Activated B cell treated with CpG ODN at 0.5 μM for 24 hours (primary cell): ENCODE measurements at regions not wholly inside any gene's neighbourhood (a gene's known extent, or its start where the extent isn't known, plus 50 kb on each side); places are given as distances from the start of the nearest gene placed in this dataset.
"Not testable (repeated sequence)": the region's sequence is repeated elsewhere in the genome, so short reads cannot be mapped to it uniquely, and the experiment has no call there.

ENCODE experiments used
- ATAC-seq: fragments of 200-7000 bp; cut with Tn5 transposase; one replicate; pipeline ENCODE4 v1.10.0; 2021; ENCODE audit warnings: low read depth, mild to moderate bottlenecking, moderate library complexity
- CTCF ChIA-PET: fragments of 350-600 bp; sonication (Branson Sonifier 250); formaldehyde crosslinking; loops from one replicate; lab custom pipeline; 2021; ENCODE audit warnings: antibody characterized with exemption; lab: Charles Lee
- POLR2A ChIA-PET: fragments of 350-600 bp; sonication (Branson Sonifier 250); formaldehyde crosslinking; loops from one replicate; lab custom pipeline; 2021; ENCODE audit warnings: antibody characterized with exemption; lab: Charles Lee
- DNase-seq: peaks from one replicate; pipeline ENCODE4 v3.0.0; 2022
- H3K27ac Mint-ChIP-seq: one replicate; pipeline ENCODE4 v1.8.0; 2020; ENCODE audit warnings: mixed read lengths
- H3K27me3 Mint-ChIP-seq: one replicate; pipeline ENCODE4 v1.8.0; 2021; ENCODE audit warnings: mixed read lengths
- H3K36me3 Mint-ChIP-seq: one replicate; pipeline ENCODE4 v1.8.0; 2021; ENCODE audit warnings: low read depth, mixed read lengths
- H3K4me1 Mint-ChIP-seq: one replicate; pipeline ENCODE4 v1.8.0; 2021; ENCODE audit warnings: mixed read lengths
- H3K4me3 Mint-ChIP-seq: one replicate; pipeline ENCODE4 v1.8.0; 2020; ENCODE audit warnings: mild to moderate bottlenecking, mixed read lengths
- H3K9me3 Mint-ChIP-seq: one replicate; pipeline ENCODE4 v1.8.0; 2020; ENCODE audit warnings: mixed read lengths
- CTCF ChIP-seq: fragments of 200-600 bp; IDR thresholded peaks from one replicate; pipeline ENCODE4 v1.8.0; 2022; ENCODE audit warnings: antibody characterized with exemption, mild to moderate bottlenecking
- intact Hi-C: fragments of 100-400 bp; cut with micrococcal nuclease; formaldehyde crosslinking; loops from one replicate; pipeline ENCODE4 v1.15.1; 2024

GRCh38 chr9:83191154-83191553 is 128.2 kb upstream of the RASEF start:
- DNase-seq (no peak), ATAC-seq (no peak)
- Mint-ChIP-seq H3K27me3 (peaks cover 12% of the 10 kb centered on the region), H3K4me1 (no peaks in the 10 kb centered on the region), H3K36me3 (no peaks in the 10 kb centered on the region), H3K27ac (no peak overlapping the region), H3K9me3 (no peaks in the 10 kb centered on the region), H3K4me3 (no peak overlapping the region)
- POLR2A ChIA-PET: no interaction called here
- CTCF ChIA-PET: no interaction called here
- no peak for TF ChIP-seq CTCF
- intact Hi-C loops: loop anchor here (10.0 kb wide), 1 partner anchor 56 kb away; no protein-coding TSS in a partner anchor

GRCh38 chr9:83189026-83189425 is 126.1 kb upstream of the RASEF start:
- intact Hi-C loops, H3K27me3 Mint-ChIP-seq, H3K4me3 Mint-ChIP-seq, H3K9me3 Mint-ChIP-seq, ATAC-seq, CTCF ChIA-PET, H3K4me1 Mint-ChIP-seq, H3K27ac Mint-ChIP-seq, H3K36me3 Mint-ChIP-seq, POLR2A ChIA-PET, DNase-seq: not testable (repeated sequence)

- Mint-ChIP-seq H3K9me3 (no peaks in the 10 kb centered on the region), H3K4me3 (no peak overlapping the region), H3K4me1 (no peaks in the 10 kb centered on the region), H3K27me3 (peaks cover 5% of the 10 kb centered on the region), H3K27ac (no peak overlapping the region), H3K36me3 (no peaks in the 10 kb centered on the region)
- POLR2A ChIA-PET: no interaction called here
- CTCF ChIA-PET: no interaction called here
- DNase-seq (no peak), ATAC-seq (no peak)
- TF ChIP-seq CTCF: no peak
- intact Hi-C loops: no loop called here
Observed at GRCh38 chr9:83188277-83188676, 125.3 kb upstream of the RASEF start.

- no peaks in the 10 kb centered on the region for H3K4me1 Mint-ChIP-seq
- no peak for TF ChIP-seq CTCF
- ATAC-seq (no peak), DNase-seq (no peak)
- ChIA-PET POLR2A (no interaction called here), CTCF (no interaction called here)
- no peaks in the 10 kb centered on the region for H3K36me3 Mint-ChIP-seq
- H3K4me3 Mint-ChIP-seq: no peak overlapping the region
- no peak overlapping the region for H3K27ac Mint-ChIP-seq
- H3K9me3 Mint-ChIP-seq: no peaks in the 10 kb centered on the region
- intact Hi-C loops: no loop called here
- H3K27me3 Mint-ChIP-seq: peaks cover 5% of the 10 kb centered on the region
Observed at GRCh38 chr9:83186155-83186737, 123.3 kb upstream of the RASEF start.

- Mint-ChIP-seq H3K36me3 (no peaks in the 10 kb centered on the region), H3K27me3 (peaks cover 5% of the 10 kb centered on the region), H3K4me3 (no peak overlapping the region), H3K9me3 (no peaks in the 10 kb centered on the region), H3K4me1 (no peaks in the 10 kb centered on the region), H3K27ac (no peak overlapping the region)
- no peak for TF ChIP-seq CTCF
- CTCF ChIA-PET: no interaction called here
- DNase-seq: no peak
- POLR2A ChIA-PET: no interaction called here
- ATAC-seq: no peak
- intact Hi-C loops: no loop called here
Observed at GRCh38 chr9:83185488-83186154, 122.7 kb upstream of the RASEF start.
